AG04449 (cell line): ENCODE measurements at regions not wholly inside any gene's neighbourhood (a gene's known extent, or its start where the extent isn't known, plus 50 kb on each side); places are given as distances from the start of the nearest gene placed in this dataset.

ENCODE experiments used
- CTCF ChIA-PET: fragments of 350-600 bp; formaldehyde crosslinking; extraction: SDS; loops from one replicate; lab custom pipeline; 2021; ENCODE audit warnings: antibody characterized with exemption; lab: Yijun Ruan, JAX
- POLR2A ChIA-PET: fragments of 400-600, 350-600 bp; formaldehyde crosslinking; extraction: SDS; loops from one replicate; lab custom pipeline; 2020; ENCODE audit warnings: antibody characterized with exemption, inconsistent platforms; lab: Yijun Ruan, JAX
- DNase-seq: peaks from one replicate; pipeline ENCODE4 v3.0.0-alpha.2; 2010; ENCODE audit warnings: low read depth, low spot score
- H3K4me3 ChIP-seq: 2 replicates; pipeline ENCODE4 v1.5.1; 2011; ENCODE audit warnings: low read depth, mild to moderate bottlenecking, control low read depth, low read length
- CTCF ChIP-seq: IDR thresholded peaks from one replicate; pipeline ENCODE4 v1.5.1; 2011; ENCODE audit warnings: mild to moderate bottlenecking, moderate library complexity, low read length, control low read depth, inconsistent platforms; ENCODE audit not compliant: insufficient read depth; ENCODE audit errors: missing control alignments

GRCh38 chr6:100255701-100256100, 209.0 kb downstream of the SIM1 start:
- no peak overlapping the region for H3K4me3 ChIP-seq
- POLR2A ChIA-PET = no interaction called here
- TF ChIP-seq CTCF = no peak
- no peak for DNase-seq
- CTCF ChIA-PET = no interaction called here

GRCh38 chr6:100247123-100247522, 217.6 kb downstream of the SIM1 start:
- no peak for TF ChIP-seq CTCF
- H3K4me3 ChIP-seq = no peak overlapping the region
- no peak for DNase-seq
- ChIA-PET CTCF (no interaction called here), POLR2A (no interaction called here)

- no peak for TF ChIP-seq CTCF
- DNase-seq = no peak
- ChIA-PET CTCF (interaction anchor here (1.6 kb wide), 1 partner anchor 12 kb away, joined by 6 read pairs; no protein-coding TSS in a partner anchor), POLR2A (no interaction called here)
- no peak overlapping the region for H3K4me3 ChIP-seq
Measured at GRCh38 chr6:100246206-100246605, 218.5 kb downstream of the SIM1 start.

- POLR2A ChIA-PET = no interaction called here
- TF ChIP-seq CTCF = no peak
- no peak overlapping the region for H3K4me3 ChIP-seq
- CTCF ChIA-PET = interaction anchor here (0.7 kb wide), 1 partner anchor 12 kb away, joined by 3 read pairs; no protein-coding TSS in a partner anchor
- DNase-seq = no peak
Measured at GRCh38 chr6:100240798-100241197, 223.9 kb downstream of the SIM1 start.

- POLR2A ChIA-PET = no interaction called here
- CTCF ChIA-PET = no interaction called here
- peak; percentile 44 for DNase-seq
- H3K4me3 ChIP-seq = no peak overlapping the region
- TF ChIP-seq CTCF = no peak
Measured at GRCh38 chr6:100237821-100238220, 226.9 kb downstream of the SIM1 start.

- DNase-seq = no peak
- POLR2A ChIA-PET = no interaction called here
- no peak for TF ChIP-seq CTCF
- H3K4me3 ChIP-seq = no peak overlapping the region
- CTCF ChIA-PET = no interaction called here
Measured at GRCh38 chr6:100236389-100236788, 228.3 kb downstream of the SIM1 start.
